ENCODE measurements at regions not wholly inside any gene's neighbourhood (a gene's known extent, or its start where the extent isn't known, plus 50 kb on each side); places are given as distances from the start of the nearest gene placed in this dataset.

GRCh38 chr2:155368934-155369333, 670.4 kb downstream of the KCNJ3 start:
- H3K4me2 ChIP-seq (ENCODE audit: low read length): no peak overlapping the region
- H3K27ac ChIP-seq (ENCODE audit: low read length): no peak overlapping the region
- intact Hi-C loops (cut with micrococcal nuclease): no loop called here
- BruUV-seq (replicated peaks): no TSS peak
- no peak overlapping the region for H2AFZ ChIP-seq (ENCODE audit: low read length)
- no peak overlapping the region for H3K4me3 ChIP-seq (ENCODE audit: low read length)
- no peaks in the 10 kb centered on the region for H4K20me1 ChIP-seq (ENCODE audit: low read length)
- CTCF ChIA-PET: interaction anchor here (0.6 kb wide), 1 partner anchor 1115 kb away, joined by 4 read pairs; no protein-coding TSS in a partner anchor
- no peaks in the 10 kb centered on the region for H3K9me2 ChIP-seq (replicated peaks; ENCODE audit: low read length)
- no peaks in the 10 kb centered on the region for H3K4me1 ChIP-seq (ENCODE audit: insufficient read depth, low read length)
- no peaks in the 10 kb centered on the region for H3F3A ChIP-seq (ENCODE audit: low read length, unreplicated experiment)
- peak; percentile 52 for DNase-seq
- H3K79me2 ChIP-seq (ENCODE audit: low read length): no peaks in the 10 kb centered on the region
- no peak for TF ChIP-seq EZH2phosphoT487 (IDR thresholded peaks at IDR 0.05; ENCODE audit: borderline replicate concordance, low read length)
- TF ChIP-seq CTCF (conservative IDR thresholded peaks at IDR 0.05; ENCODE audit: low read depth, low read length): peak; percentile 61
- TF ChIP-seq EZH2 (IDR thresholded peaks at IDR 0.05; ENCODE audit: low read length, unreplicated experiment): no peak
- H3K36me3 ChIP-seq (ENCODE audit: low read depth, low read length): no peaks in the 10 kb centered on the region
- no peaks in the 10 kb centered on the region for H3K9me3 ChIP-seq (ENCODE audit: low read length)
- peak; percentile 49 for ATAC-seq
- H3K27me3 ChIP-seq (ENCODE audit: low read length): no peaks in the 10 kb centered on the region
- POLR2A ChIA-PET (ENCODE audit: unreplicated experiment): interaction anchor here (0.6 kb wide), 1 partner anchor 9 kb away, joined by 4 read pairs; no protein-coding TSS in a partner anchor
- H3K9ac ChIP-seq (ENCODE audit: low read length): no peak overlapping the region

GRCh38 chr2:155364766-155365165, 666.3 kb downstream of the KCNJ3 start:
- CTCF ChIA-PET: no interaction called here
- ATAC-seq (no peak), DNase-seq (no peak)
- POLR2A ChIA-PET (ENCODE audit: unreplicated experiment): no interaction called here
- Histone ChIP-seq H3K36me3 (ENCODE audit: low read depth, low read length) (no peaks in the 10 kb centered on the region), H3F3A (ENCODE audit: low read length, unreplicated experiment) (no peaks in the 10 kb centered on the region), H3K9me2 (replicated peaks; ENCODE audit: low read length) (no peaks in the 10 kb centered on the region), H3K27ac (ENCODE audit: low read length) (no peak overlapping the region), H3K9me3 (ENCODE audit: low read length) (no peaks in the 10 kb centered on the region), H3K4me1 (ENCODE audit: insufficient read depth, low read length) (no peaks in the 10 kb centered on the region), H3K9ac (ENCODE audit: low read length) (no peak overlapping the region), H2AFZ (ENCODE audit: low read length) (no peak overlapping the region), H3K27me3 (ENCODE audit: low read length) (no peaks in the 10 kb centered on the region), H3K79me2 (ENCODE audit: low read length) (no peaks in the 10 kb centered on the region), H3K4me3 (ENCODE audit: low read length) (no peak overlapping the region), H4K20me1 (ENCODE audit: low read length) (no peaks in the 10 kb centered on the region), H3K4me2 (ENCODE audit: low read length) (no peak overlapping the region)
- TF ChIP-seq EZH2phosphoT487 (IDR thresholded peaks at IDR 0.05; ENCODE audit: borderline replicate concordance, low read length): no peak
- TF ChIP-seq EZH2 (IDR thresholded peaks at IDR 0.05; ENCODE audit: low read length, unreplicated experiment): no peak
- no peak for TF ChIP-seq CTCF (conservative IDR thresholded peaks at IDR 0.05; ENCODE audit: low read depth, low read length)
- BruUV-seq (replicated peaks): no TSS peak
- intact Hi-C loops (cut with micrococcal nuclease): no loop called here

- H3K27ac ChIP-seq (ENCODE audit: low read length): no peak overlapping the region
- no peaks in the 10 kb centered on the region for H3K4me1 ChIP-seq (ENCODE audit: insufficient read depth, low read length)
These were observed 664.9 kb downstream of the KCNJ3 start for GRCh38 chr2:155363349-155363888.

More at GRCh38 chr2:155363349-155363888, 664.9 kb downstream of the KCNJ3 start:
- no TSS peak for BruUV-seq (replicated peaks)
- Histone ChIP-seq H3K4me2 (ENCODE audit: low read length) (no peak overlapping the region), H2AFZ (ENCODE audit: low read length) (no peak overlapping the region), H3F3A (ENCODE audit: low read length, unreplicated experiment) (no peaks in the 10 kb centered on the region), H3K9me2 (replicated peaks; ENCODE audit: low read length) (no peaks in the 10 kb centered on the region), H3K36me3 (ENCODE audit: low read depth, low read length) (no peaks in the 10 kb centered on the region), H4K20me1 (ENCODE audit: low read length) (no peaks in the 10 kb centered on the region), H3K79me2 (ENCODE audit: low read length) (no peaks in the 10 kb centered on the region), H3K27me3 (ENCODE audit: low read length) (no peaks in the 10 kb centered on the region), H3K9me3 (ENCODE audit: low read length) (no peaks in the 10 kb centered on the region), H3K4me3 (ENCODE audit: low read length) (no peak overlapping the region), H3K9ac (ENCODE audit: low read length) (no peak overlapping the region)
- POLR2A ChIA-PET (ENCODE audit: unreplicated experiment): no interaction called here
- no peak for TF ChIP-seq EZH2 (IDR thresholded peaks at IDR 0.05; ENCODE audit: low read length, unreplicated experiment)
- no peak for TF ChIP-seq EZH2phosphoT487 (IDR thresholded peaks at IDR 0.05; ENCODE audit: borderline replicate concordance, low read length)
- TF ChIP-seq CTCF (conservative IDR thresholded peaks at IDR 0.05; ENCODE audit: low read depth, low read length): no peak
- DNase-seq: no peak
- no peak for ATAC-seq
- CTCF ChIA-PET: no interaction called here
- intact Hi-C loops (cut with micrococcal nuclease): no loop called here
